Tibial nerve (tissue), 4 donors: ENCODE measurements at regions not wholly inside any gene's neighbourhood (a gene's known extent, or its start where the extent isn't known, plus 50 kb on each side); places are given as distances from the start of the nearest gene placed in this dataset.

Experiments
- DNase-seq, 2 donors: peaks; one replicate each; pipeline ENCODE4 v3.0.0-alpha.2; 2019; ENCODE audit warnings: low spot score in 2 of 2
- H3K27ac ChIP-seq, 4 donors: fragments of 200-600 bp; sonication (generic) in 3 of 4; one replicate each; pipeline ENCODE4 v1.5.1; 2017 to 2019; ENCODE audit warnings: mild to moderate bottlenecking in 1 of 4
- H3K27me3 ChIP-seq, 2 donors: fragments of 200-600 bp; sonication (generic) in 1 of 2; one replicate each; pipeline versions ENCODE4 v1.5.1 to v1.6.0; 2017 to 2019
- H3K36me3 ChIP-seq, 3 donors: fragments of 200-600 bp; sonication (generic); one replicate each; pipeline ENCODE4 v1.5.1; 2018 to 2019
- H3K4me1 ChIP-seq, 4 donors: fragments of 200-600 bp; sonication (generic) in 3 of 4; one replicate each; pipeline ENCODE4 v1.5.1; 2017 to 2019
- H3K4me3 ChIP-seq, 4 donors: fragments of 200-600 bp; sonication (generic) in 3 of 4; one replicate each; pipeline ENCODE4 v1.5.1; 2017 to 2019; ENCODE audit warnings: mild to moderate bottlenecking in 1 of 4, moderate library complexity in 1 of 4
- H3K9me3 ChIP-seq, 4 donors: fragments of 200-600 bp; sonication (generic) in 3 of 4; one replicate each; pipeline ENCODE4 v1.5.1; 2017 to 2019
- CTCF ChIP-seq, 5 experiments: fragments of 200-600 bp in 3 of 5; fragments of 450-650 bp in 2 of 5; sonication (generic) in 3 of 5; IDR thresholded peaks; one replicate each; pipeline ENCODE4 v1.5.1; 2016 to 2019; ENCODE audit warnings: antibody characterized with exemption in 5 of 5, mild to moderate bottlenecking in 3 of 5, moderate library complexity in 2 of 5
- EP300 ChIP-seq, 2 donors: sonication (generic); formaldehyde crosslinking; IDR thresholded peaks; one replicate each; pipeline ENCODE4 v1.6.1; 2017; ENCODE audit warnings: antibody characterized with exemption in 2 of 2, mild to moderate bottlenecking in 1 of 2
- POLR2A ChIP-seq, 2 donors: fragments of 450-650 bp; IDR thresholded peaks; one replicate each; pipeline ENCODE4 v1.6.1; 2017; ENCODE audit warnings: antibody characterized with exemption in 2 of 2, mild to moderate bottlenecking in 2 of 2, moderate library complexity in 2 of 2
- WGBS, 2 donors: methylation state at CpG; one replicate each; pipeline ENCODE4 v1.1.5; 2018; 5-methylcytosine and 5-hydroxymethylcytosine counted together

- H3K36me3 ChIP-seq = no peaks in the 10 kb centered on the region
- H3K9me3 ChIP-seq = peaks cover 0 to 8% (median 0%) of the 10 kb centered on the region in 4 donors
- no peak for DNase-seq
- H3K27me3 ChIP-seq = no peaks in the 10 kb centered on the region
- TF ChIP-seq POLR2A (IDR thresholded peaks at IDR 0.05) (no peak), EP300 (IDR thresholded peaks at IDR 0.05) (no peak), CTCF (IDR thresholded peaks at IDR 0.05) (no peak)
- H3K4me1 ChIP-seq = peaks cover 0 to 28% (median 2%) of the 10 kb centered on the region in 4 donors
- 68 to 69% methylated on average over 2 of the region's 2 CpGs for WGBS, 2 donors
- H3K4me3 ChIP-seq = no peak overlapping the region
- peak overlapping the region in 2 of 4 donors; percentile 49 to 52 for H3K27ac ChIP-seq
These were observed 132.1 kb upstream of the PCDH18 start for GRCh38 chr4:137664416-137664815.

- H3K4me1 ChIP-seq = peaks cover 0 to 28% (median 2%) of the 10 kb centered on the region in 4 donors
- 4 to 9% methylated on average over 1 of the region's 1 CpG for WGBS, 2 donors
- no peak for DNase-seq
- TF ChIP-seq CTCF (IDR thresholded peaks at IDR 0.05) (no peak), EP300 (IDR thresholded peaks at IDR 0.05) (no peak), POLR2A (IDR thresholded peaks at IDR 0.05) (no peak)
- no peak overlapping the region for H3K4me3 ChIP-seq
- H3K27me3 ChIP-seq = no peaks in the 10 kb centered on the region
- peak overlapping the region in 2 of 4 donors; percentile 49 to 52 for H3K27ac ChIP-seq
- H3K36me3 ChIP-seq = no peaks in the 10 kb centered on the region
- H3K9me3 ChIP-seq = peaks cover 0 to 8% (median 0%) of the 10 kb centered on the region in 4 donors
These were observed 131.7 kb upstream of the PCDH18 start for GRCh38 chr4:137664046-137664387.

- peaks cover 0 to 8% (median 0%) of the 10 kb centered on the region in 4 donors for H3K9me3 ChIP-seq
- H3K27me3 ChIP-seq = no peaks in the 10 kb centered on the region
- TF ChIP-seq POLR2A (IDR thresholded peaks at IDR 0.05) (no peak), EP300 (IDR thresholded peaks at IDR 0.05) (no peak), CTCF (IDR thresholded peaks at IDR 0.05) (no peak)
- no peaks in the 10 kb centered on the region for H3K36me3 ChIP-seq
- H3K27ac ChIP-seq = peak overlapping the region in 2 of 4 donors; percentile 49 to 69
- H3K4me1 ChIP-seq = peaks cover 0 to 28% (median 2%) of the 10 kb centered on the region in 4 donors
- WGBS, 2 donors = 56 to 61% methylated on average over 5 of the region's 5 CpGs
- no peak for DNase-seq
- H3K4me3 ChIP-seq = no peak overlapping the region
These were observed 131.2 kb upstream of the PCDH18 start for GRCh38 chr4:137663251-137664045.

- peaks cover 0 to 28% (median 2%) of the 10 kb centered on the region in 4 donors for H3K4me1 ChIP-seq
- H3K36me3 ChIP-seq = no peaks in the 10 kb centered on the region
- H3K27me3 ChIP-seq = no peaks in the 10 kb centered on the region
- H3K27ac ChIP-seq = no peak overlapping the region
- TF ChIP-seq POLR2A (IDR thresholded peaks at IDR 0.05) = no peak
- no peak for TF ChIP-seq CTCF (IDR thresholded peaks at IDR 0.05)
- no peak for TF ChIP-seq EP300 (IDR thresholded peaks at IDR 0.05)
- DNase-seq = no peak
- 92 to 95% methylated on average over 2 of the region's 2 CpGs for WGBS, 2 donors
- H3K4me3 ChIP-seq = no peak overlapping the region
- H3K9me3 ChIP-seq = peaks cover 0 to 8% (median 0%) of the 10 kb centered on the region in 4 donors
These were observed 129.4 kb upstream of the PCDH18 start for GRCh38 chr4:137661693-137662092.

- Histone ChIP-seq H3K27ac (peak overlapping the region in 2 of 4 donors; percentile 37 to 52), H3K4me3 (no peak overlapping the region), H3K4me1 (peaks cover 0 to 28% (median 2%) of the 10 kb centered on the region in 4 donors), H3K36me3 (no peaks in the 10 kb centered on the region), H3K9me3 (peaks cover 0 to 8% (median 0%) of the 10 kb centered on the region in 4 donors), H3K27me3 (no peaks in the 10 kb centered on the region)
- DNase-seq = no peak
- WGBS, 2 donors = 19 to 25% methylated on average over 4 of the region's 4 CpGs
- TF ChIP-seq CTCF (IDR thresholded peaks at IDR 0.05) (no peak), POLR2A (IDR thresholded peaks at IDR 0.05) (no peak), EP300 (IDR thresholded peaks at IDR 0.05) (peak in 1 of 2 donors; percentile 64)
These were observed 127.9 kb upstream of the PCDH18 start for GRCh38 chr4:137660211-137660610.
